ENCODE measurements at regions not wholly inside any gene's neighbourhood (a gene's known extent, or its start where the extent isn't known, plus 50 kb on each side); places are given as distances from the start of the nearest gene placed in this dataset.

- H3K27ac ChIP-seq: no peak overlapping the region
These were observed 91.0 kb upstream of the ALDH1B1 start for GRCh38 chr9:38301376-38302106.

GRCh38 chr9:38299856-38300255, 92.6 kb upstream of the ALDH1B1 start:
- no peak overlapping the region for H3K27ac ChIP-seq
- no peak for TF ChIP-seq CTCF (conservative IDR thresholded peaks at IDR 0.05)

More at GRCh38 chr9:38301376-38302106, 91.0 kb upstream of the ALDH1B1 start:
- no peak for TF ChIP-seq CTCF (conservative IDR thresholded peaks at IDR 0.05)

GRCh38 chr9:38298904-38299303, 93.6 kb upstream of the ALDH1B1 start:
- no peak for TF ChIP-seq CTCF (conservative IDR thresholded peaks at IDR 0.05)
- H3K27ac ChIP-seq: no peak overlapping the region

GRCh38 chr9:38298503-38298902, 94.0 kb upstream of the ALDH1B1 start:
- TF ChIP-seq CTCF (conservative IDR thresholded peaks at IDR 0.05): no peak
- no peak overlapping the region for H3K27ac ChIP-seq

DNA sequence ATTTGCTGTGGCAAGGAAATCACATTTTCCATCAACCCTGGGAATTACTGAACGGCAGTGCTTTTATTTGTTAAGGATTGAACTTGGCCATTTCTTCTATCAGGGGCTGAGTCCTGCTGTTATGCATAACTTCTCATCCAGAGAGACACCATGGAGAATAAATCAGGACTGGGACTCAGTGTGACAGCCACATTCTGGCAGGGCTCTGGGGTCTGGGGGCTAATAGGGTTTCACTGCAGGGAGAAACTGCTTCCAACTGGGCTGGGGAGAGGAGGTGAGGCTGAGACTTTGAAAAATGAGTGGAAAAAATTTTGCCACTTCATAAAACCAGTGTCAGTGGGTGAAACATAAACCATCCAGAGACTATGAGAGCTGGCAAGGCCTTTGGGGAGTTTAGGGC, 95.7 kb upstream of the ALDH1B1 start:
- no peak for TF ChIP-seq CTCF (conservative IDR thresholded peaks at IDR 0.05)
- no peak overlapping the region for H3K27ac ChIP-seq

DNA sequence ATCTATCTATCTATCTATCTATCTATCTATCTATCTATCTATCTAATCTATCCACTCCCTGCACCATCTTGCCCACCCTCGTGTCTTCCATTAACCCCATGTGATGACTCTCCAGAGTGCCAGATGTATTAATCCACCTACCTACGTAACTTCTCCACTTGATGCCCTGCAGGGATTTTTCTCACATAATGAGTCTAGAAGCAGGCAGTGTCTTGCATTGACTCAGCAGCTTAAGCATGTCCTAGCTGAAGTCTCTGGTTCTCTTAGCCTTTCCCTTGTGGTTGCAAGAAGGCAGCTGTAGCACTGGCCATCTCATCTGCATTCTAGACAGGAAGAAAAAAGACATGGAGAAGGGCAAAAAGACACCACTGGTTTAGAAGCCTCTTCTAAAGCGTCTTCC, 96.7 kb upstream of the ALDH1B1 start:
- no peak overlapping the region for H3K27ac ChIP-seq
- no peak for TF ChIP-seq CTCF (conservative IDR thresholded peaks at IDR 0.05)

GRCh38 chr9:38294220-38294960, 98.1 kb upstream of the ALDH1B1 start:
- H3K27ac ChIP-seq: no peak overlapping the region
- TF ChIP-seq CTCF (conservative IDR thresholded peaks at IDR 0.05): no peak
